ENCODE measurements at regions not wholly inside any gene's neighbourhood (a gene's known extent, or its start where the extent isn't known, plus 50 kb on each side); places are given as distances from the start of the nearest gene placed in this dataset.

DNA sequence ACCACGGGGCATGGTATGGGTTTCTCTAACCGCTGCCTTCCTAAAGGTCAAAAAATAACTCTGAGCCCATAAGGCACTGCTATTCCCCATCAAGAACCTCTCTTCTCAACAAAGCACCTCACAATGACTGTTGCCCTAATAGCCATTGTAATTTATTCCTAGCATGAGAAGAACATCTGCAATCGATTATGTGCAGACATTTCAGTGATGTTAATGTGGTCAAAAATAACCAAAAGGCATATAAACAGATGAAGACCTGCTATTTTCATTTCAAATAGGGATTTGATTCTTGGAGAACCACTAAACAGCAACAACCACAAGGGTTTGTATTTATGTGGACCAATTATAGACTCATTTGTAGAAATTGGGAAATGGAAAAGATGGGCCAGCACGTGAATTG is 356.6 kb downstream of the FBXO15 start:
- no peak for TF ChIP-seq CTCF (IDR thresholded peaks at IDR 0.05)
- intact Hi-C loops (cut with DNase I) = no loop called here
- no peak for DNase-seq (ENCODE audit: low spot score in 2 of 2)

GRCh38 chr18:73790587-73790986 is 357.0 kb downstream of the FBXO15 start:
- Histone ChIP-seq H3K4me1 (no peaks in the 10 kb centered on the region), H3K27me3 (no peaks in the 10 kb centered on the region), H3K36me3 (no peaks in the 10 kb centered on the region), H3K27ac (no peak overlapping the region), H3K4me3 (no peak overlapping the region), H3K9me3 (no peaks in the 10 kb centered on the region)
- no peak for DNase-seq (ENCODE audit: low spot score in 2 of 2)
- intact Hi-C loops (cut with DNase I) = no loop called here
- TF ChIP-seq CTCF (IDR thresholded peaks at IDR 0.05) = no peak

More for the DNA sequence above, 356.6 kb downstream of the FBXO15 start:
- Histone ChIP-seq H3K4me3 (no peak overlapping the region), H3K9me3 (no peaks in the 10 kb centered on the region), H3K27me3 (no peaks in the 10 kb centered on the region), H3K36me3 (no peaks in the 10 kb centered on the region), H3K4me1 (no peaks in the 10 kb centered on the region), H3K27ac (no peak overlapping the region)

- DNase-seq (ENCODE audit: low spot score in 2 of 2) = no peak
- Histone ChIP-seq H3K27me3 (no peaks in the 10 kb centered on the region), H3K27ac (no peak overlapping the region), H3K9me3 (no peaks in the 10 kb centered on the region), H3K36me3 (no peaks in the 10 kb centered on the region), H3K4me3 (no peak overlapping the region), H3K4me1 (no peaks in the 10 kb centered on the region)
- TF ChIP-seq CTCF (IDR thresholded peaks at IDR 0.05) = no peak
- intact Hi-C loops (cut with DNase I) = no loop called here
Observed at GRCh38 chr18:73787316-73787715, 360.3 kb downstream of the FBXO15 start.

DNA sequence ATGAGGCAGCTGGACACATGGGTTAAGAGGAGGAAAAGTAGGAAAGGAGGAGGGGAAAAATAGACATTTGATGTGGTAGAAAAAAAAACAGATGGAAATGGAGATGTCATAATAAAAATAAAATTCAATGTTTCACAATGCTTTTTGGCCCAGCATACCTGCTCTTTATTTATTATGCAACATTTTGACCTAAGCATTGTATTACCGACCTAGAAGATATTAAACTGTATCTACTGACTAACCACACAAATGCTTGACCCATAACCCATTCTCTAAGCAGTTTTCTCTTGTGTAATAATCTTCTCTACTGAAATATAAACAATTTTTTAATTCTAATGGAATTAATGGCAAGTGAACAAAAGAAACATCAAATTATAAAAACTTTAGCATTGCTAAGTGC is 362.3 kb downstream of the FBXO15 start:
- no peak for TF ChIP-seq CTCF (IDR thresholded peaks at IDR 0.05)
- Histone ChIP-seq H3K36me3 (no peaks in the 10 kb centered on the region), H3K4me1 (no peaks in the 10 kb centered on the region), H3K4me3 (no peak overlapping the region), H3K9me3 (no peaks in the 10 kb centered on the region), H3K27me3 (no peaks in the 10 kb centered on the region), H3K27ac (no peak overlapping the region)
- no peak for DNase-seq (ENCODE audit: low spot score in 2 of 2)
- intact Hi-C loops (cut with DNase I) = no loop called here

DNA sequence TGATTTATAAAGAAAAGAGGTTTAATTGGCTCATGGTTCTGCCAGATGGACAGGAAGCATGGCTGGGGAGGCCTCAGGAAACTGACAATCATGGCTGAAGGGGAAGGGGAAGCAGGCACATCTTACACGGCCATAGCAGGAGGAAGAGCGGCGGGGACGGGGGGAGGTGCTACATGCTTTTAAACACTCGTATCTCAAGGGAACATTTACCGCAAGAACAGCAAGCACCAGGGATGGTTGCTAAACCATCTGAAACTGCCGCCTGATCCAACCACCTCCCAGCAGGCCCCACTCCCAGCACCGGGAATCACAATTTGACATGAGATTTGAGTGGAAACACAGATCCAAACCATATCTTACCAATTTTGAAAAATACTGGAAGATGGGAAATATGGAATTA is 362.8 kb downstream of the FBXO15 start:
- intact Hi-C loops (cut with DNase I) = no loop called here
- H3K27me3 ChIP-seq = no peaks in the 10 kb centered on the region
- no peaks in the 10 kb centered on the region for H3K9me3 ChIP-seq
- TF ChIP-seq CTCF (IDR thresholded peaks at IDR 0.05) = no peak
- H3K27ac ChIP-seq = no peak overlapping the region
- DNase-seq (ENCODE audit: low spot score in 2 of 2) = no peak
- no peaks in the 10 kb centered on the region for H3K36me3 ChIP-seq
- no peaks in the 10 kb centered on the region for H3K4me1 ChIP-seq
- H3K4me3 ChIP-seq = no peak overlapping the region

GRCh38 chr18:73782405-73782804 is 365.2 kb downstream of the FBXO15 start:
- H3K4me1 ChIP-seq = no peaks in the 10 kb centered on the region
- H3K36me3 ChIP-seq = no peaks in the 10 kb centered on the region
- no peak overlapping the region for H3K4me3 ChIP-seq
- no peak overlapping the region for H3K27ac ChIP-seq
- H3K9me3 ChIP-seq = no peaks in the 10 kb centered on the region
- intact Hi-C loops (cut with DNase I) = no loop called here
- no peak for TF ChIP-seq CTCF (IDR thresholded peaks at IDR 0.05)
- DNase-seq (ENCODE audit: low spot score in 2 of 2) = no peak
- no peaks in the 10 kb centered on the region for H3K27me3 ChIP-seq

Measured in ascending aorta (tissue), 2 donors.